Adrenal gland (tissue), 5 donors: ENCODE measurements at regions not wholly inside any gene's neighbourhood (a gene's known extent, or its start where the extent isn't known, plus 50 kb on each side); places are given as distances from the start of the nearest gene placed in this dataset.

Experiments
- CTCF ChIP-seq, 6 experiments: fragments of 450-650 bp in 4 of 6; fragments of 200-600 bp in 2 of 6; sonication (generic) in 1 of 6; IDR thresholded peaks; 1 replicate in 5 of 6; 2 replicates in 1 of 6; pipeline versions ENCODE4 v1.5.1 to v1.8.0; 2016 to 2021; ENCODE audit warnings: antibody characterized with exemption in 6 of 6, mild to moderate bottlenecking in 2 of 6, moderate library complexity in 1 of 6
- POLR2A ChIP-seq, 2 donors: fragments of 450-650 bp; IDR thresholded peaks; one replicate each; pipeline ENCODE4 v1.6.1; 2017; ENCODE audit warnings: antibody characterized with exemption in 2 of 2, mild to moderate bottlenecking in 2 of 2, moderate library complexity in 1 of 2
- donor health status: DM: no; HTN: no; CAD: no.

DNA sequence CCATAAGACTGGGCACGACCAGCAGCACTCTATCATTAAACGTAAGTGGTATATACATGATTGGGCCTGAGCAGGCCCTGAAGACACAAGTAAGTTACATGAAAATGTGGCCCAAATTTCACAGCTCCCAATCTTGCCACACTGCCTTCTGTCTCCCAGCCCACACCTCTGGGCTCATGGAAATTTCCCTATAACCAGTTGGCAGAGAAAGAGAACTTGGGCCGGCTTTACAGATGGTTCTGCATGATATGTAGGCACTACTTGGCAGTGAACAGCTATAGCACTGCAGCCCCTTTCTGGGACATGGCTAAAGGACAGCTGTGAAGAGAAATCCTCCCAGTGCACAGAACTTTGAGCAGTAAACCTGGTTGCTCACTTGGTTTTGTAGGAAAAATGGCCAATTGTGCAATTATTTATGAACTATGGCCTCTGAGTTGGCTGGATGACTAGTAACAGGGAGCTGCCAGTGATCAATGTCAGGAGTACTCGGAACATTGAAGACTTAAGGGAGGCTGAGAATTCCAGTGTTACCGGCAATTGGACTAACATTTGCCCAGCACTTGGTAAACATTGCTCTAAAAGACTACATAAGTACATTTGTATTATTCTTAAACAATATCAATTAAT is 1006.6 kb upstream of the LRRN3 start:
- TF ChIP-seq POLR2A (IDR thresholded peaks at IDR 0.05): no peak
- TF ChIP-seq CTCF (IDR thresholded peaks at IDR 0.05): no peak
